ENCODE measurements at regions not wholly inside any gene's neighbourhood (a gene's known extent, or its start where the extent isn't known, plus 50 kb on each side); places are given as distances from the start of the nearest gene placed in this dataset.

GRCh38 chr3:135862361-135862760 is 103.2 kb upstream of the PPP2R3A start:
- Histone ChIP-seq H3K4me2 (no peak overlapping the region), H3K4me3 (no peak overlapping the region), H3K27ac (no peak overlapping the region), H2AFZ (no peak overlapping the region), H4K20me1 (ENCODE audit: insufficient read depth, poor library complexity, severe bottlenecking) (no peaks in the 10 kb centered on the region), H3K79me2 (no peaks in the 10 kb centered on the region), H3K4me1 (ENCODE audit: insufficient read depth) (no peaks in the 10 kb centered on the region), H3K36me3 (replicated peaks; ENCODE audit: insufficient read depth, low read depth) (no peaks in the 10 kb centered on the region), H3K9me3 (ENCODE audit: low read depth) (no peaks in the 10 kb centered on the region), H3K27me3 (no peaks in the 10 kb centered on the region), H3K9me2 (replicated peaks; ENCODE audit: insufficient read depth) (no peaks in the 10 kb centered on the region)
- TF ChIP-seq CTCF (IDR thresholded peaks at IDR 0.05; ENCODE audit: poor library complexity): no peak
- TF ChIP-seq EZH2phosphoT487 (IDR thresholded peaks at IDR 0.05; ENCODE audit: low read depth, severe bottlenecking, unreplicated experiment): no peak
- TF ChIP-seq EZH2 (IDR thresholded peaks at IDR 0.05; ENCODE audit: borderline replicate concordance): no peak
- WGBS (ENCODE audit: low lambda C conversion rate, missing lambda C conversion rate): 94% methylated on average over 1 of the region's 1 CpG
- no peak for DNase-seq (ENCODE audit: low spot score)

GRCh38 chr3:135864060-135864459 is 101.5 kb upstream of the PPP2R3A start:
- Histone ChIP-seq H3K79me2 (no peaks in the 10 kb centered on the region), H4K20me1 (ENCODE audit: insufficient read depth, poor library complexity, severe bottlenecking) (no peaks in the 10 kb centered on the region), H3K9me2 (replicated peaks; ENCODE audit: insufficient read depth) (no peaks in the 10 kb centered on the region), H3K4me3 (no peak overlapping the region), H3K4me2 (no peak overlapping the region), H3K9me3 (ENCODE audit: low read depth) (no peaks in the 10 kb centered on the region), H3K27ac (no peak overlapping the region), H2AFZ (no peak overlapping the region), H3K36me3 (replicated peaks; ENCODE audit: insufficient read depth, low read depth) (no peaks in the 10 kb centered on the region), H3K4me1 (ENCODE audit: insufficient read depth) (no peaks in the 10 kb centered on the region), H3K27me3 (no peaks in the 10 kb centered on the region)
- DNase-seq (ENCODE audit: low spot score): no peak
- TF ChIP-seq EZH2 (IDR thresholded peaks at IDR 0.05; ENCODE audit: borderline replicate concordance) (no peak), CTCF (IDR thresholded peaks at IDR 0.05; ENCODE audit: poor library complexity) (no peak), EZH2phosphoT487 (IDR thresholded peaks at IDR 0.05; ENCODE audit: low read depth, severe bottlenecking, unreplicated experiment) (no peak)
- WGBS (ENCODE audit: low lambda C conversion rate, missing lambda C conversion rate): 84% methylated on average over 1 of the region's 1 CpG

- no peaks in the 10 kb centered on the region for H3K27me3 ChIP-seq
- no peaks in the 10 kb centered on the region for H3K4me1 ChIP-seq (ENCODE audit: insufficient read depth)
- no peak overlapping the region for H3K4me3 ChIP-seq
- no peak overlapping the region for H3K4me2 ChIP-seq
- no peaks in the 10 kb centered on the region for H3K36me3 ChIP-seq (replicated peaks; ENCODE audit: insufficient read depth, low read depth)
- TF ChIP-seq CTCF (IDR thresholded peaks at IDR 0.05; ENCODE audit: poor library complexity) (no peak), EZH2 (IDR thresholded peaks at IDR 0.05; ENCODE audit: borderline replicate concordance) (no peak), EZH2phosphoT487 (IDR thresholded peaks at IDR 0.05; ENCODE audit: low read depth, severe bottlenecking, unreplicated experiment) (no peak)
- no peaks in the 10 kb centered on the region for H3K79me2 ChIP-seq
- H3K9me3 ChIP-seq (ENCODE audit: low read depth): no peaks in the 10 kb centered on the region
- H2AFZ ChIP-seq: no peak overlapping the region
- no peaks in the 10 kb centered on the region for H4K20me1 ChIP-seq (ENCODE audit: insufficient read depth, poor library complexity, severe bottlenecking)
- H3K9me2 ChIP-seq (replicated peaks; ENCODE audit: insufficient read depth): no peaks in the 10 kb centered on the region
- H3K27ac ChIP-seq: no peak overlapping the region
- DNase-seq (ENCODE audit: low spot score): no peak
These were observed 100.4 kb upstream of the PPP2R3A start for GRCh38 chr3:135865085-135865484.

- H3K27me3 ChIP-seq: no peaks in the 10 kb centered on the region
- 85% methylated on average over 2 of the region's 2 CpGs for WGBS (ENCODE audit: low lambda C conversion rate, missing lambda C conversion rate)
- no peak for TF ChIP-seq CTCF (IDR thresholded peaks at IDR 0.05; ENCODE audit: poor library complexity)
- no peak for TF ChIP-seq EZH2phosphoT487 (IDR thresholded peaks at IDR 0.05; ENCODE audit: low read depth, severe bottlenecking, unreplicated experiment)
- no peak for TF ChIP-seq EZH2 (IDR thresholded peaks at IDR 0.05; ENCODE audit: borderline replicate concordance)
These were observed 100.0 kb upstream of the PPP2R3A start for GRCh38 chr3:135865553-135865952.

More at GRCh38 chr3:135865553-135865952, 100.0 kb upstream of the PPP2R3A start:
- Histone ChIP-seq H3K79me2 (no peaks in the 10 kb centered on the region), H3K4me1 (ENCODE audit: insufficient read depth) (no peaks in the 10 kb centered on the region), H3K27ac (no peak overlapping the region), H2AFZ (no peak overlapping the region), H3K4me3 (no peak overlapping the region), H3K36me3 (replicated peaks; ENCODE audit: insufficient read depth, low read depth) (no peaks in the 10 kb centered on the region), H3K9me2 (replicated peaks; ENCODE audit: insufficient read depth) (no peaks in the 10 kb centered on the region), H3K9me3 (ENCODE audit: low read depth) (no peaks in the 10 kb centered on the region), H4K20me1 (ENCODE audit: insufficient read depth, poor library complexity, severe bottlenecking) (no peaks in the 10 kb centered on the region), H3K4me2 (no peak overlapping the region)
- DNase-seq (ENCODE audit: low spot score): no peak
